ENCODE measurements at regions not wholly inside any gene's neighbourhood (a gene's known extent, or its start where the extent isn't known, plus 50 kb on each side); places are given as distances from the start of the nearest gene placed in this dataset.

GRCh38 chr4:43987331-43987944, 461.2 kb downstream of the KCTD8 start:
- no peak for DNase-seq (ENCODE audit: low spot score)

GRCh38 chr4:43990551-43990950, 458.1 kb downstream of the KCTD8 start:
- DNase-seq (ENCODE audit: low spot score): no peak

- DNase-seq (ENCODE audit: low spot score): no peak
These were observed 457.6 kb downstream of the KCTD8 start for GRCh38 chr4:43990963-43991362.

- DNase-seq (ENCODE audit: low spot score): no peak
These were observed 456.1 kb downstream of the KCTD8 start for GRCh38 chr4:43992552-43992951.

GRCh38 chr4:43993196-43993902, 455.3 kb downstream of the KCTD8 start:
- DNase-seq (ENCODE audit: low spot score): no peak

GRCh38 chr4:43999669-44000068, 448.9 kb downstream of the KCTD8 start:
- no peak for DNase-seq (ENCODE audit: low spot score)

GRCh38 chr4:44002368-44002767, 446.2 kb downstream of the KCTD8 start:
- no peak for DNase-seq (ENCODE audit: low spot score)

GRCh38 chr4:44016570-44017421, 431.8 kb downstream of the KCTD8 start:
- peak; percentile 5 for DNase-seq (ENCODE audit: low spot score)

- no peak for DNase-seq (ENCODE audit: low spot score)
These were observed 431.2 kb downstream of the KCTD8 start for GRCh38 chr4:44017422-44017739.

GRCh38 chr4:44019721-44020120, 428.9 kb downstream of the KCTD8 start:
- DNase-seq (ENCODE audit: low spot score): no peak

- no peak for DNase-seq (ENCODE audit: low spot score)
These were observed 423.1 kb downstream of the KCTD8 start for GRCh38 chr4:44025376-44026020.

- DNase-seq (ENCODE audit: low spot score): no peak
These were observed 409.8 kb downstream of the KCTD8 start for GRCh38 chr4:44038811-44039210.

- no peak for DNase-seq (ENCODE audit: low spot score)
These were observed 402.1 kb downstream of the KCTD8 start for GRCh38 chr4:44046491-44046890.

- DNase-seq (ENCODE audit: low spot score): no peak
These were observed 391.9 kb downstream of the KCTD8 start for GRCh38 chr4:44056721-44057151.

GRCh38 chr4:44070843-44071242, 377.8 kb downstream of the KCTD8 start:
- DNase-seq (ENCODE audit: low spot score): no peak

- no peak for DNase-seq (ENCODE audit: low spot score)
These were observed 376.4 kb downstream of the KCTD8 start for GRCh38 chr4:44071959-44072955.

- DNase-seq (ENCODE audit: low spot score): no peak
These were observed 361.9 kb downstream of the KCTD8 start for GRCh38 chr4:44086753-44087152.

GRCh38 chr4:44093390-44093789, 355.2 kb downstream of the KCTD8 start:
- DNase-seq (ENCODE audit: low spot score): no peak

- DNase-seq (ENCODE audit: low spot score): no peak
These were observed 349.6 kb downstream of the KCTD8 start for GRCh38 chr4:44098973-44099372.

GRCh38 chr4:44100456-44100855, 348.2 kb downstream of the KCTD8 start:
- no peak for DNase-seq (ENCODE audit: low spot score)

- no peak for DNase-seq (ENCODE audit: low spot score)
These were observed 329.5 kb downstream of the KCTD8 start for GRCh38 chr4:44118971-44119680.
